ENCODE measurements at regions not wholly inside any gene's neighbourhood (a gene's known extent, or its start where the extent isn't known, plus 50 kb on each side); places are given as distances from the start of the nearest gene placed in this dataset.

- no peak for TF ChIP-seq CTCF (IDR thresholded peaks at IDR 0.05)
- no peak for TF ChIP-seq POLR2A (IDR thresholded peaks at IDR 0.05)
Observed at GRCh38 chr12:46493834-46494181, 121.2 kb upstream of the SLC38A2 start.

Measured in right lobe of liver (tissue), 4 donors.